ENCODE measurements at regions not wholly inside any gene's neighbourhood (a gene's known extent, or its start where the extent isn't known, plus 50 kb on each side); places are given as distances from the start of the nearest gene placed in this dataset.

GRCh38 chr7:24448038-24448437 is 125.2 kb upstream of the PALS2 start:
- no peak for TF ChIP-seq CTCF (IDR thresholded peaks at IDR 0.05)
- TF ChIP-seq POLR2A (IDR thresholded peaks at IDR 0.05) = no peak

Data from thyroid gland (tissue), 4 donors.